GM18511 (cell line): ENCODE measurements at regions not wholly inside any gene's neighbourhood (a gene's known extent, or its start where the extent isn't known, plus 50 kb on each side); places are given as distances from the start of the nearest gene placed in this dataset.
"Not testable (repeated sequence)": the region's sequence is repeated elsewhere in the genome, so short reads cannot be mapped to it uniquely, and the experiment has no call there.

ENCODE experiments used
- ATAC-seq: cut with Tn5 transposase; IDR thresholded peaks from one replicate; pipeline ENCODE4 v1.9.1; 2021; ENCODE audit warnings: mild to moderate bottlenecking, moderate library complexity; ENCODE audit not compliant: unreplicated experiment

GRCh38 chr3:151675858-151676615 lies 57.7 kb upstream of the AADACL2 start:
- ATAC-seq = no peak

- ATAC-seq = no peak
Observed at GRCh38 chr3:151673974-151674373, 59.8 kb upstream of the AADACL2 start.

GRCh38 chr3:151667762-151668161 lies 66.0 kb upstream of the AADACL2 start:
- ATAC-seq = not testable (repeated sequence)

DNA sequence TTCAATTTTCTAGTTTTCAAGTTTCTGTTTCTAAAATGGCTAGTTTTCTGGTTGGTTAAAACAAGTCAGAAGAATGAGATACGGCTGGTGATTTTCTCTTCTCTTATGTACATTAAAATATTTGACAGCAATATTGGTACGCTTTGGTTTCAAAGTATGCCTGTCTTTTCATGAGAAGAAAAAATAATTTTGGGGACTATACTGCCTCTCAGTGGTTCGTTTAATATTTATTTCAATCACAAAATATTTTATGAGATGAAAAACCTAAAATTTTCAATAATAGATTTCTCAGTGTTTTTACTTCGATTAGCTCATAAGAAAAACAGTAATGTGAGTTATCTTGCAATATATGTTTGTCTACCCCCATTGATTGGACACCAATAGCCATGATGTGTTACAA lies 72.8 kb upstream of the AADACL2 start:
- no peak for ATAC-seq

DNA sequence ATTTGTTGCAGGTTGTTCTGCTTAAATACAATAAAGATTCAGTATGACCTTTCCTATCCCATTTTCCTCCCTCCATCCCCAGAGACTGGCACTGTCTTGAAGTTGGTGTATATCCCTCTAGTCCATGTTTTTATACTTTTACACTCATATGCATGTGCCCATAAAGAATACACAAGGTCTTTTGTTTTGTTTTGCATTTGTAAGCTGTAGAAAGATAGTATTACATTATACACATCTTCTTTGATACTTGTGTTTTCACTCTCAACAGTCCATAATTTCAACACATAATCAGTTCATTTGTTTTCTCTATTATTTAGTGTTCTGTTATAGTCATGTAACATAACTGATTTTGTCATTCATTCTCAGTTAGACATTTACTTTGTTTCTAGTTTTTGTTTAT lies 88.7 kb upstream of the AADACL2 start:
- no peak for ATAC-seq

GRCh38 chr3:151644020-151644620 lies 89.6 kb upstream of the AADACL2 start:
- no peak for ATAC-seq

GRCh38 chr3:151639418-151639740 lies 94.3 kb upstream of the AADACL2 start:
- no peak for ATAC-seq

- ATAC-seq = no peak
Observed at GRCh38 chr3:151638555-151639417, 94.9 kb upstream of the AADACL2 start.

- ATAC-seq = no peak
Observed at GRCh38 chr3:151635905-151636304, 97.8 kb upstream of the AADACL2 start.

DNA sequence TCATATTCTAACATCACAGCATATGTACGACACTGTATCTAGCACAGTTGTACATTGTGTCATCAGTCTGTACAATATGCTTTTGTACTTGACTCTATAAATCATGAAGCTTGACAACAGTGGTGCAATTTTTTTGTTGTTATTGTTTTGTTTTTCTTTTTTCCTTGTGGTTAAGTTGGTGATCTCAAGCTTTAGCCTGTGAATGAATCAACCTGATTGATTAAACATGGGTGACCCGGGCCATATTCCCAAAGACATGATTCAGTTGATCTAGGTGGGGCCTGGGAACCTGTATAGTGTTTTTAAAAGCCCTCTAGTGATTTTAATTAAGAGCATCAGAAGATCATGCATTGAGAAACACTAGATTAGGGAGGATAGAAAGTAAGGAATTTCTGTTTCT lies 101.8 kb upstream of the AADACL2 start:
- ATAC-seq = no peak

GRCh38 chr3:151630938-151631441 lies 102.7 kb upstream of the AADACL2 start:
- ATAC-seq = no peak

DNA sequence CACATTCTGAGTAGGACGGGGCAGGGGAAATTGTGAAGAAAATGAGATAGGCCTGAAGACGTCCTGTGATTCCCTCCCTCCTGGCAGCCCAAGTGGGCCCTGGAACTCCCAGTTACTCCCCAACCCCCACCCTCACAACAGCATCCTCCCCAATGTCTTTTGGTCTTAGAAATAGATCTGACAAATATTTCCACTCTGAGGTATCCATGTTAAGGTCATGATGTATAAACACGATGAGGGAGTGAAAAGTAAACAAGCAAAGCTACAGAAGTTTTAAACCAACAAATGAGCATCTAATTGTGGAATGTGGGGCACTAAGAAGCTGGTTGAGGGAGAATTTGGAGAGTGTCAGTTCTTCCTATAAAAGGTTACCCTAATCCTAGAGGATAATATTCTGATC lies 103.7 kb upstream of the AADACL2 start:
- ATAC-seq = no peak

DNA sequence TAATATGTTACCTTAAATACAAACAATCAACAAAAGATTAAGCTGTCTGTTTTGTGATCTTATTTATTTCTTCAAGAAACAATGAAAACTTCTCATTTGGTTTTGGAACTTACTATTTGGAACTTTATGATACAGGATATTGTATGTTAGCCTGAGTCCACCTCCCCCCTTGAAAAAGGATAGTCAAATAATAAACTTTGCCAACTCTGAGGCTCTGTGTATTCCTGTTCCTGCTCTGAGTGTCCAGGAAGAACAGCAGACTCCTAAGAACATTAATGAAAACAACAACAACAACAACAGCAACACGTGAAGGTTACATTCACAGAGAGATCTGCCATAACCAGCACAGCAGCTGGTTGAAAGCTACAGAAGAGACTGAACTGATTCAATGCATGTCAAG lies 108.1 kb upstream of the AADACL2 start:
- no peak for ATAC-seq

DNA sequence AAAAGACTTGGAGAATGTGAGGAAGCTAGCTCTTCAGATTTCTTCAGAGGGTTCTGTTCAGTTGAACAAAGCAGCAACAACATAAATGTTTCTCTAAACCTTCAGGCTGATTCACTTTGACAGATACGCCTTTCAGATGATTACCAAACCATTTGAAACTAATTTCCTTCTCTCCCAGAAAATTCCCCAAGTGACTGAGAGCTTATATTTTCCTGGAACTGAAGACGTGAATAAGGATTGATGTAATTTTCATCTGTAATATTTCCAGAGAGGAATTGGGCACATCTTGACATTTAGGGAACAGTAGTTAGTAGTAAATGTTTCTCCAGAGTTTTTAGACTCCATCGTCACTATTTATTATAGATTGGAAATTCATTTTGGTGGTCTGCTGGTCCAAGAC lies 108.6 kb upstream of the AADACL2 start:
- no peak for ATAC-seq

- ATAC-seq = no peak
Observed at GRCh38 chr3:151620071-151620470, 113.7 kb upstream of the AADACL2 start.

GRCh38 chr3:151615464-151615863 lies 118.3 kb upstream of the AADACL2 start:
- no peak for ATAC-seq

DNA sequence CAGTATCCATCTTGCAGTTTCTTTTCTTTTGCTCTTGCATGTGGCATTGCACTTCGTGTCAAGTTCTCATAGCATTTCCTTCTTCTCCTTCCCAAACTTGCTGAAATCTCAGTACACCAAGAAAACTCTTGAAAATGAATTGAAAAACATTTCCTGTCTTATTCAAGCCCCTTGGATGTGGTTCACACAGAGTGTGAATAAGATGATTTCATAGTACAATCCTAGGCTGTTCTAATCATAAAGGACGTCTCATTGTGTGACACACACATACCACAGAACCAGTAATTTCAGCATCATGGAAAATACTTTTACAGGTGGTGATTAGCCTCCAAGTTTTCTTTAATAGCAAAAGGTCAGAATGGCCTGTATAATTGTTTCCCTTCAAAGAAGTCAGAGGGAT lies 121.6 kb upstream of the AADACL2 start:
- ATAC-seq = no peak

GRCh38 chr3:151611419-151611818 lies 122.3 kb upstream of the AADACL2 start:
- no peak for ATAC-seq

DNA sequence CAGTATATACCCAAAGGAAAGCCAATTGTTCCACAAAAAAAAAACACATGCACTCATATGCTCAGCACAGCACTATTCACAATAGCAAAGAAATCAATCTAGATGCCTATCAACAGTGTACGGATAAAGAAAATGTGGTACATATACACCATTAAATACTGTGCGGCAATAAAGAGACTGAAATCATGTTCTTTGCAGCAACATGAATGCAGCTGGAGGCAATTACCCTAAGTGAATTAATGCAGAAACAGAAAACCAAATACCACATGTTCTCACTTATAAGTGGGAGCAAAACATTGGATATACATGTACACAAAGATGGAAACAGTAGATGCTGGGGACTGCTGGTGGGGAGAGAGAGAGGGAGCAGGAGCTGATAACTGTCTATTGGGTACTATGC lies 124.2 kb upstream of the AADACL2 start:
- ATAC-seq = no peak

- no peak for ATAC-seq
Observed at GRCh38 chr3:151604891-151605290, 128.8 kb upstream of the AADACL2 start.

DNA sequence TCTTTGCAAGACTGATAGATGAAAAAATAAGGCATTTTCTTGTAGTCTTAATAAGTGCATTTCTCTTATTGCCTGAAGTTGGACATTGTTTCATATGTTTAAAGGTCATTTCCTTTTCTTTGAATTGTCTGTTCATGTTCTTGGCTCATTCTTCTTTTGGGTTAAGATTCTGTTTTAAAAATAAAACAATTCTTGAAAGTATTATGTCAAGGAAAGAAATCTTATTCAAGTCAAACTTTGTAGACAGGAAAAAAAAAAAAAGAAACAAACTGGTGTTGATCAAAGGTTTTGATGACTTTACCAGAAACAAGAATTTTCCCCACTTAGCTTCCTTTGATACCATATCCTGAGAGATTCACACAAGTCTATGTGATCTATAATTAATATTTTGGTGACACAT lies 132.9 kb upstream of the AADACL2 start:
- ATAC-seq = no peak
